ENCODE measurements at regions not wholly inside any gene's neighbourhood (a gene's known extent, or its start where the extent isn't known, plus 50 kb on each side); places are given as distances from the start of the nearest gene placed in this dataset.

- H3K4me3 ChIP-seq (ENCODE audit: low read depth, low read length) = no peak overlapping the region
- no peak for TF ChIP-seq CTCF (IDR thresholded peaks at IDR 0.05; ENCODE audit: insufficient read depth, low read depth, low read length, missing control alignments)
- DNase-seq (ENCODE audit: low read depth) = no peak
These were observed 249.4 kb downstream of the LOXHD1 start for GRCh38 chr18:46407486-46408166.

GRCh38 chr18:46408334-46408987, 248.6 kb downstream of the LOXHD1 start:
- no peak overlapping the region for H3K4me3 ChIP-seq (ENCODE audit: low read depth, low read length)
- peak; percentile 25 for DNase-seq (ENCODE audit: low read depth)
- peak; percentile 22 for TF ChIP-seq CTCF (IDR thresholded peaks at IDR 0.05; ENCODE audit: insufficient read depth, low read depth, low read length, missing control alignments)

GRCh38 chr18:46411191-46411828, 245.7 kb downstream of the LOXHD1 start:
- no peak for TF ChIP-seq CTCF (IDR thresholded peaks at IDR 0.05; ENCODE audit: insufficient read depth, low read depth, low read length, missing control alignments)
- no peak for DNase-seq (ENCODE audit: low read depth)
- no peak overlapping the region for H3K4me3 ChIP-seq (ENCODE audit: low read depth, low read length)

- no peak overlapping the region for H3K4me3 ChIP-seq (ENCODE audit: low read depth, low read length)
- TF ChIP-seq CTCF (IDR thresholded peaks at IDR 0.05; ENCODE audit: insufficient read depth, low read depth, low read length, missing control alignments) = no peak
- no peak for DNase-seq (ENCODE audit: low read depth)
These were observed 244.9 kb downstream of the LOXHD1 start for GRCh38 chr18:46411867-46412690.

- TF ChIP-seq CTCF (IDR thresholded peaks at IDR 0.05; ENCODE audit: insufficient read depth, low read depth, low read length, missing control alignments) = no peak
- no peak for DNase-seq (ENCODE audit: low read depth)
- H3K4me3 ChIP-seq (ENCODE audit: low read depth, low read length) = no peak overlapping the region
These were observed 244.1 kb downstream of the LOXHD1 start for GRCh38 chr18:46412916-46413315.

GRCh38 chr18:46413684-46414083, 243.3 kb downstream of the LOXHD1 start:
- DNase-seq (ENCODE audit: low read depth) = no peak
- no peak for TF ChIP-seq CTCF (IDR thresholded peaks at IDR 0.05; ENCODE audit: insufficient read depth, low read depth, low read length, missing control alignments)
- no peak overlapping the region for H3K4me3 ChIP-seq (ENCODE audit: low read depth, low read length)
